Inferior parietal cortex (tissue), 1 donor: ENCODE measurements at regions not wholly inside any gene's neighbourhood (a gene's known extent, or its start where the extent isn't known, plus 50 kb on each side); places are given as distances from the start of the nearest gene placed in this dataset.
A peak's percentile ranks its signal among the peaks of the same experiment; 100 is the strongest.

Source experiments
- DNase-seq: peaks from one replicate; pipeline ENCODE4 v3.0.0-alpha.2; 2016; ENCODE audit errors: extremely low spot score

- DNase-seq = no peak
Measured at GRCh38 chr1:60367532-60367931, 294.0 kb upstream of the C1orf87 start.

GRCh38 chr1:60359431-60359830 is 285.9 kb upstream of the C1orf87 start:
- no peak for DNase-seq

- DNase-seq = no peak
Measured at GRCh38 chr1:60350531-60350930, 277.0 kb upstream of the C1orf87 start.

- no peak for DNase-seq
Measured at GRCh38 chr1:60348884-60349283, 275.3 kb upstream of the C1orf87 start.

GRCh38 chr1:60345621-60346020 is 272.1 kb upstream of the C1orf87 start:
- no peak for DNase-seq

GRCh38 chr1:60345049-60345448 is 271.5 kb upstream of the C1orf87 start:
- no peak for DNase-seq

- DNase-seq = no peak
Measured at GRCh38 chr1:60343736-60344135, 270.2 kb upstream of the C1orf87 start.

GRCh38 chr1:60342569-60342968 is 269.0 kb upstream of the C1orf87 start:
- no peak for DNase-seq

GRCh38 chr1:60341274-60341673 is 267.7 kb upstream of the C1orf87 start:
- no peak for DNase-seq

GRCh38 chr1:60331647-60332046 is 258.1 kb upstream of the C1orf87 start:
- no peak for DNase-seq

GRCh38 chr1:60329651-60330050 is 256.1 kb upstream of the C1orf87 start:
- no peak for DNase-seq

GRCh38 chr1:60311838-60312237 is 238.3 kb upstream of the C1orf87 start:
- no peak for DNase-seq

GRCh38 chr1:60299581-60299980 is 226.0 kb upstream of the C1orf87 start:
- DNase-seq = no peak

GRCh38 chr1:60298290-60298689 is 224.7 kb upstream of the C1orf87 start:
- no peak for DNase-seq

- DNase-seq = no peak
Measured at GRCh38 chr1:60296794-60297193, 223.2 kb upstream of the C1orf87 start.

- DNase-seq = no peak
Measured at GRCh38 chr1:60292140-60292539, 218.6 kb upstream of the C1orf87 start.

GRCh38 chr1:60290393-60290792 is 216.8 kb upstream of the C1orf87 start:
- DNase-seq = no peak

GRCh38 chr1:60287536-60287935 is 214.0 kb upstream of the C1orf87 start:
- no peak for DNase-seq

- DNase-seq = no peak
Measured at GRCh38 chr1:60283690-60284089, 210.1 kb upstream of the C1orf87 start.

- DNase-seq = peak; percentile 88
Measured at GRCh38 chr1:60281360-60281932, 207.9 kb upstream of the C1orf87 start.

- DNase-seq = no peak
Measured at GRCh38 chr1:60280819-60281218, 207.2 kb upstream of the C1orf87 start.

- peak; percentile 13 for DNase-seq
Measured at GRCh38 chr1:60280256-60280655, 206.7 kb upstream of the C1orf87 start.

- DNase-seq = no peak
Measured at GRCh38 chr1:60279798-60280197, 206.2 kb upstream of the C1orf87 start.

GRCh38 chr1:60277269-60277668 is 203.7 kb upstream of the C1orf87 start:
- DNase-seq = no peak
